ENCODE measurements at regions not wholly inside any gene's neighbourhood (a gene's known extent, or its start where the extent isn't known, plus 50 kb on each side); places are given as distances from the start of the nearest gene placed in this dataset.

- dilution Hi-C loops (cut with MboI; ENCODE audit: extremely low pct_ligation_motif_present, low sequenced_read_pairs), result no loop called here
- H3K9me1 ChIP-seq (ENCODE audit: control insufficient read depth, extremely low read depth, insufficient read depth, low read length), result no peaks in the 10 kb centered on the region
- no peaks in the 10 kb centered on the region for H3K4me1 ChIP-seq (ENCODE audit: control insufficient read depth, extremely low read depth, insufficient read depth, low read length)
- no peak overlapping the region for H2AFZ ChIP-seq (ENCODE audit: control insufficient read depth, low read length)
- H3K4me3 ChIP-seq (ENCODE audit: control insufficient read depth in 2 of 3, extremely low read depth in 1 of 3, insufficient read depth in 2 of 3, low read depth in 1 of 3, low read length in 3 of 3), result no peak overlapping the region
- H3K79me2 ChIP-seq (ENCODE audit: control insufficient read depth, insufficient read depth, low read length), result no peaks in the 10 kb centered on the region
- H3K9ac ChIP-seq (ENCODE audit: control insufficient read depth, extremely low read depth, insufficient read depth, low read length), result no peak overlapping the region
- no peak overlapping the region for H3K27ac ChIP-seq (ENCODE audit: control insufficient read depth, insufficient read depth, low read length)
- no peaks in the 10 kb centered on the region for H3K27me3 ChIP-seq (ENCODE audit: control insufficient read depth, extremely low read depth, insufficient read depth, low read length)
- H3K4me2 ChIP-seq (ENCODE audit: control insufficient read depth, extremely low read depth, insufficient read depth, low read depth, low read length), result no peak overlapping the region
- no peaks in the 10 kb centered on the region for H3K9me3 ChIP-seq (ENCODE audit: control insufficient read depth, low read depth, low read length)
- TF ChIP-seq CTCF (optimal IDR thresholded peaks at IDR 0.05 in 1 of 3, IDR thresholded peaks at IDR 0.05 in 1 of 3, conservative IDR thresholded peaks at IDR 0.05 in 1 of 3; ENCODE audit: extremely low read depth in 1 of 3, insufficient read depth in 2 of 3, low read length in 3 of 3) (no peak), EZH2 (IDR thresholded peaks at IDR 0.05; ENCODE audit: low read length) (no peak)
- no peaks in the 10 kb centered on the region for H4K20me1 ChIP-seq (ENCODE audit: control insufficient read depth, extremely low read depth, insufficient read depth, low read length)
- H3K36me3 ChIP-seq (ENCODE audit: control insufficient read depth in 2 of 2, extremely low read depth in 1 of 2, insufficient read depth in 2 of 2, low read length in 2 of 2), result no peaks in the 10 kb centered on the region
- no peak for FAIRE-seq
- DNase-seq (ENCODE audit: low read depth, low spot score), result no peak
These were observed 303.0 kb downstream of the TRIB2 start for GRCh38 chr2:13019781-13020180.

- dilution Hi-C loops (cut with MboI; ENCODE audit: extremely low pct_ligation_motif_present, low sequenced_read_pairs), result no loop called here
- FAIRE-seq, result no peak
These were observed 303.7 kb downstream of the TRIB2 start for GRCh38 chr2:13020469-13020868.

More at GRCh38 chr2:13020469-13020868, 303.7 kb downstream of the TRIB2 start:
- no peaks in the 10 kb centered on the region for H3K79me2 ChIP-seq (ENCODE audit: control insufficient read depth, insufficient read depth, low read length)
- H3K4me3 ChIP-seq (ENCODE audit: control insufficient read depth in 2 of 3, extremely low read depth in 1 of 3, insufficient read depth in 2 of 3, low read depth in 1 of 3, low read length in 3 of 3), result no peak overlapping the region
- DNase-seq (ENCODE audit: low read depth, low spot score), result no peak
- no peaks in the 10 kb centered on the region for H4K20me1 ChIP-seq (ENCODE audit: control insufficient read depth, extremely low read depth, insufficient read depth, low read length)
- H2AFZ ChIP-seq (ENCODE audit: control insufficient read depth, low read length), result no peak overlapping the region
- TF ChIP-seq EZH2 (IDR thresholded peaks at IDR 0.05; ENCODE audit: low read length), result no peak
- TF ChIP-seq CTCF (optimal IDR thresholded peaks at IDR 0.05 in 1 of 3, IDR thresholded peaks at IDR 0.05 in 1 of 3, conservative IDR thresholded peaks at IDR 0.05 in 1 of 3; ENCODE audit: extremely low read depth in 1 of 3, insufficient read depth in 2 of 3, low read length in 3 of 3), result no peak
- no peaks in the 10 kb centered on the region for H3K36me3 ChIP-seq (ENCODE audit: control insufficient read depth in 2 of 2, extremely low read depth in 1 of 2, insufficient read depth in 2 of 2, low read length in 2 of 2)
- H3K9me3 ChIP-seq (ENCODE audit: control insufficient read depth, low read depth, low read length), result no peaks in the 10 kb centered on the region
- H3K27me3 ChIP-seq (ENCODE audit: control insufficient read depth, extremely low read depth, insufficient read depth, low read length), result no peaks in the 10 kb centered on the region
- no peaks in the 10 kb centered on the region for H3K9me1 ChIP-seq (ENCODE audit: control insufficient read depth, extremely low read depth, insufficient read depth, low read length)
- no peak overlapping the region for H3K9ac ChIP-seq (ENCODE audit: control insufficient read depth, extremely low read depth, insufficient read depth, low read length)
- H3K4me2 ChIP-seq (ENCODE audit: control insufficient read depth, extremely low read depth, insufficient read depth, low read depth, low read length), result no peak overlapping the region
- no peaks in the 10 kb centered on the region for H3K4me1 ChIP-seq (ENCODE audit: control insufficient read depth, extremely low read depth, insufficient read depth, low read length)
- H3K27ac ChIP-seq (ENCODE audit: control insufficient read depth, insufficient read depth, low read length), result no peak overlapping the region
